AG04450 (cell line): ENCODE measurements at regions not wholly inside any gene's neighbourhood (a gene's known extent, or its start where the extent isn't known, plus 50 kb on each side); places are given as distances from the start of the nearest gene placed in this dataset.

Experiments
- CTCF ChIA-PET: fragments of 300-600, 350-600 bp; formaldehyde crosslinking; extraction: SDS; loops from one replicate; lab custom pipeline; 2022; ENCODE audit warnings: antibody characterized with exemption, inconsistent platforms; lab: Charles Lee
- POLR2A ChIA-PET: fragments of 350-600 bp; formaldehyde crosslinking; extraction: SDS; loops from one replicate; lab custom pipeline; 2021; ENCODE audit warnings: antibody characterized with exemption, inconsistent platforms; lab: Yijun Ruan, JAX
- DNase-seq: peaks from one replicate; pipeline ENCODE4 v3.0.0-alpha.2; 2011; ENCODE audit warnings: low read depth, low spot score
- H3K27ac ChIP-seq: one replicate; pipeline ENCODE4 v1.5.1; 2012; ENCODE audit warnings: low read depth, low read length, control low read depth
- H3K27me3 ChIP-seq: one replicate; pipeline ENCODE4 v1.6.0; 2012; ENCODE audit warnings: low read length; ENCODE audit not compliant: control insufficient read depth, insufficient read depth
- H3K4me3 ChIP-seq: 2 replicates; pipeline ENCODE4 v1.5.1; 2011; ENCODE audit warnings: mild to moderate bottlenecking, low read depth, low read length, control low read depth
- H3K9me3 ChIP-seq: 2 replicates; pipeline ENCODE4 v1.5.1; 2012; ENCODE audit warnings: low read length; ENCODE audit not compliant: control insufficient read depth, insufficient read depth
- TF ChIP-seq, protein P1 (sequence below): IDR thresholded peaks from 2 replicates; pipeline ENCODE4 v1.5.1; 2011; ENCODE audit warnings: low read depth, low read length, control low read depth, inconsistent platforms

DNA sequence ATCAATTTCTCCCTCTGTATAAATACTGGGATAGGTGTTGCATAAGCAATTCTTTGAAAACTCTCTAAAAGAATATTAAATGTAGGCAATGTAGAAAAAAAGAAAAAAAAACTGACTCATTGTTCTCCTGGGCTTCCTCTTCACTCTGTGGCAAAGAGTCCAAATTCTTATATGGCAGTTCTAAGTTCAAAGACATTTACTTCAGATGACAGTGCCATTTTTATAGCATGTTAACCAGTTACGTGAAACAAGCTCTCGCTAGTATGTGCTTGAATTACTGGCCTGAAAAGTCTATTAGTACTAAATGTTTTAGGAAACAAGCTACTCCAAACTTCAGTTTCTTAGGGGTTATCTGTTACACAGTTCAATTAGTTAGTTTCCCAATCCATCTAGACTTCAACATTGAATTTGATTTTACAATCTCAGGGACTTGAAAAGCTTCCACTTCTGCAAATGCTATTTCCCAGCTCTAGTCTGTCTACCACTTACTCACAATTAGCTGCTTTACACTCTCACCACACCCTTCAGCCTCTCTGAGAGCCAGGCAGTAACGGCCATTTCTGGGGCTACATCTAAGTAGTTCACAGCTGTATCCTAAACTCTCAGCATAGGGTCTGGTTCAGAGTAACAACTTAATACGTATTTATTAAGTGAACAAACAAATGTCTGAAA, 100.4 kb downstream of the OGFRL1 start:
- CTCF ChIA-PET: interaction anchor here (0.7 to 1.9 kb wide), 5 partner anchors 14 to 199 kb away, joined by 3 to 7 read pairs (median 3); no protein-coding TSS in a partner anchor
- TF ChIP-seq, protein P1, sequence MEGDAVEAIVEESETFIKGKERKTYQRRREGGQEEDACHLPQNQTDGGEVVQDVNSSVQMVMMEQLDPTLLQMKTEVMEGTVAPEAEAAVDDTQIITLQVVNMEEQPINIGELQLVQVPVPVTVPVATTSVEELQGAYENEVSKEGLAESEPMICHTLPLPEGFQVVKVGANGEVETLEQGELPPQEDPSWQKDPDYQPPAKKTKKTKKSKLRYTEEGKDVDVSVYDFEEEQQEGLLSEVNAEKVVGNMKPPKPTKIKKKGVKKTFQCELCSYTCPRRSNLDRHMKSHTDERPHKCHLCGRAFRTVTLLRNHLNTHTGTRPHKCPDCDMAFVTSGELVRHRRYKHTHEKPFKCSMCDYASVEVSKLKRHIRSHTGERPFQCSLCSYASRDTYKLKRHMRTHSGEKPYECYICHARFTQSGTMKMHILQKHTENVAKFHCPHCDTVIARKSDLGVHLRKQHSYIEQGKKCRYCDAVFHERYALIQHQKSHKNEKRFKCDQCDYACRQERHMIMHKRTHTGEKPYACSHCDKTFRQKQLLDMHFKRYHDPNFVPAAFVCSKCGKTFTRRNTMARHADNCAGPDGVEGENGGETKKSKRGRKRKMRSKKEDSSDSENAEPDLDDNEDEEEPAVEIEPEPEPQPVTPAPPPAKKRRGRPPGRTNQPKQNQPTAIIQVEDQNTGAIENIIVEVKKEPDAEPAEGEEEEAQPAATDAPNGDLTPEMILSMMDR: no peak
- no peak for DNase-seq
- Histone ChIP-seq H3K27ac (no peak overlapping the region), H3K27me3 (no peaks in the 10 kb centered on the region), H3K4me3 (no peak overlapping the region), H3K9me3 (no peaks in the 10 kb centered on the region)
- POLR2A ChIA-PET: interaction anchor here (0.6 to 0.8 kb wide), 2 partner anchors 80 to 151 kb away, joined by 3 read pairs; no protein-coding TSS in a partner anchor

DNA sequence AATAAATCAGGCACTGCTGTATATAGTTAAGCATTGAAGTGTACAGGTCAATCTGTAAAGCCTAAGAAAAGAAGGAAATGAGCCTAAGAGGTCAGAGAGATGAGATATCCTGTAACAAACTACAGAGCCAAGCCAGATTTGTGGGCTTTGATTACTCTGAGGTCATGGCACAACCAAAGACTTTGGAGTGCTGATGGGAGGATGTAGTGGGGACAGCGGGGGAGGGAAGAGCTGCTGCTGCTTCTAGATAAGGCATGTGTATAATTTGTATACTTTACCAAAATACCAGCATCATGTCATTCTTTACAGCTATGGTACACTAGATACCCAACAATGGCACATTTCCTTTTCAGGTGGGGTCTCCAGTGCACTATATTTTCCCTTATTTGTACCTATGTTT, 102.5 kb downstream of the OGFRL1 start:
- H3K4me3 ChIP-seq: no peak overlapping the region
- H3K9me3 ChIP-seq: no peaks in the 10 kb centered on the region
- CTCF ChIA-PET: interaction anchor here (1.0 to 1.1 kb wide), 2 partner anchors 120 to 200 kb away, joined by 4 read pairs; no protein-coding TSS in a partner anchor
- H3K27me3 ChIP-seq: no peaks in the 10 kb centered on the region
- POLR2A ChIA-PET: no interaction called here
- no peak for DNase-seq
- TF ChIP-seq, protein P1: no peak
- no peak overlapping the region for H3K27ac ChIP-seq

DNA sequence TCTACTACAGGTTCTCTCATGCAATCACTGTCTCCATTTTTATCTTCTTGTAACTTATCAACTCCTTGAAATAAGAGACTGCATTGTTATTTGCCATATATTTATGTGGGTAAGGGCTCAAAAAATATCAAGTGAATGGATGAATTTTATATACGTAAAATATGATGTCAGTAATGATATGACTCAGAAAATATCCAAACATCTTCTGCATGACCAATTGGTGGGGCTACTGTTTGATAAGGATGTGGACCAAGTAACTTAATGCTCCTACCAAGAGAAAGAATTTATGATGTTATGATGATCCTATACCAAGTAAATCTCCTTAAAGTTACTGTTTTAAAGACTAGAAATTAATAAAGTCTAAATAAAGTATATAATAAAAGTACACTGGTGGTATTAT, 103.7 kb downstream of the OGFRL1 start:
- H3K4me3 ChIP-seq: no peak overlapping the region
- TF ChIP-seq, protein P1: no peak
- no peaks in the 10 kb centered on the region for H3K9me3 ChIP-seq
- no peak for DNase-seq
- ChIA-PET CTCF (interaction anchor here (1.0 kb wide), 1 partner anchor 118 kb away, joined by 4 read pairs; no protein-coding TSS in a partner anchor), POLR2A (no interaction called here)
- H3K27me3 ChIP-seq: no peaks in the 10 kb centered on the region
- no peak overlapping the region for H3K27ac ChIP-seq

DNA sequence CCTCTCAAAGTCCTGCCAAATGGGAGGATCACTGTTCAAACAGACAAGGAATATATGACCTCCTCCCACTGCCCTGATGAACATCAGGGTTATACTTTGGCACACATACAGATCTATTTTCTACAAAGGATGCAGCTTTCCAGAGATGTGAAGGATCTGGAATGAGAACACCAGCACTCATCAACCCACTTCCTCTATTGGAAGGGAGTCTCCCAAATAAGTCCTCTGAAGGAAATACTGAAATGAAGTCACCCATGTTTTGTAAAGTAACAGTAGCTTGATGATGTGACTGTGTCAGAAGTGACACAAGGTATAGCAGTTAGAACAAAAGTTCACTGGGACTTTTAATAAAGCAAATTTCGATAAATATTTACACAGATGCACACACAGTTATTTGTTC, 104.9 kb downstream of the OGFRL1 start:
- DNase-seq: no peak
- TF ChIP-seq, protein P1: no peak
- Histone ChIP-seq H3K9me3 (no peaks in the 10 kb centered on the region), H3K27ac (no peak overlapping the region), H3K4me3 (no peak overlapping the region), H3K27me3 (no peaks in the 10 kb centered on the region)
- ChIA-PET CTCF (no interaction called here), POLR2A (no interaction called here)

DNA sequence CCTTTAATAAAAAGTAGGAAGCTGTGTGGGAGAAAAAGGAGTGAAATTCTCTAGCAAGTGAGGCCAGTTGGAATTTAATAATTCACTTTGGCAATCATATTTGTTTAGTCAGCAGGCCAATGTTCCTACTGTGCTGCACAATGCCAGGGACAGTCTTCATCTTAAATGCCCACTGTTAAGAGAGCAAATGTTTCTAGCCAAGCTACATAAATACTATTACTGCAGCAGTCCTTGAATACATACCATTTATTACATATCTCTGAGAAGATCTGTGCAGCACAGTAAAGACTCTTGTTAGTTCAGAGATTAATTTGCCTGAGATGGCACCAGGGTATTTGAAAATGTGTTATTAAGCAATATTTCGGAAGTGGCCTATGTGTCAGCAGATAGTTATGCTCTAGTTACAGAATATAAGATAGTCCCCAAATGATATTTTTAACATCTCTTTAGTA, 105.4 kb downstream of the OGFRL1 start:
- Histone ChIP-seq H3K27ac (no peak overlapping the region), H3K9me3 (no peaks in the 10 kb centered on the region), H3K27me3 (no peaks in the 10 kb centered on the region), H3K4me3 (no peak overlapping the region)
- ChIA-PET CTCF (no interaction called here), POLR2A (no interaction called here)
- TF ChIP-seq, protein P1: no peak
- DNase-seq: no peak
